ENCODE measurements at regions not wholly inside any gene's neighbourhood (a gene's known extent, or its start where the extent isn't known, plus 50 kb on each side); places are given as distances from the start of the nearest gene placed in this dataset.
"Not testable (repeated sequence)": the region's sequence is repeated elsewhere in the genome, so short reads cannot be mapped to it uniquely, and the experiment has no call there.

DNA sequence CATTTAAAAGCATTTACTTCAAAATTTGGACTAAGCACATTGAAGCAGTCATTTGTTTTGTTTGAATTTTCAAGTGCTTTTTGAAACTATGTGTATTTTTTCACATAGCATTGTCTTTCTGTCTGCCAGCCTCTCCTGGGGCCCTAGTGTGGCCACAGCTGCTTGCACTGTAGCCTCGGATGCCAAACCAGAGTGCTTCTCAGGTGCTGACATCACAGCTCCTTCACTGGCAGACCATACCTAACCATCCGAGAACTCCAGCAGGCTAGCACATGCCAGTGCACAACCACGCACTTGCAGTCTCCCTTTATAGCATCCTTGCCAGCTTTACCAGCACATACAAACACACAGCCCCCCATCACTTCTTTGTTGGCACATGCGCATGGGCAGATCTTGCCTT, 1019.7 kb downstream of the STPG2 start:
- H3K4me3 ChIP-seq (ENCODE audit: low read depth, low read length) = no peak overlapping the region
- TF ChIP-seq CTCF (IDR thresholded peaks at IDR 0.05; ENCODE audit: borderline replicate concordance, insufficient read depth, low read depth, low read length) = no peak

GRCh38 chr4:97132435-97132834, 1010.8 kb downstream of the STPG2 start:
- no peak for TF ChIP-seq CTCF (IDR thresholded peaks at IDR 0.05; ENCODE audit: borderline replicate concordance, insufficient read depth, low read depth, low read length)
- H3K4me3 ChIP-seq (ENCODE audit: low read depth, low read length) = no peak overlapping the region

DNA sequence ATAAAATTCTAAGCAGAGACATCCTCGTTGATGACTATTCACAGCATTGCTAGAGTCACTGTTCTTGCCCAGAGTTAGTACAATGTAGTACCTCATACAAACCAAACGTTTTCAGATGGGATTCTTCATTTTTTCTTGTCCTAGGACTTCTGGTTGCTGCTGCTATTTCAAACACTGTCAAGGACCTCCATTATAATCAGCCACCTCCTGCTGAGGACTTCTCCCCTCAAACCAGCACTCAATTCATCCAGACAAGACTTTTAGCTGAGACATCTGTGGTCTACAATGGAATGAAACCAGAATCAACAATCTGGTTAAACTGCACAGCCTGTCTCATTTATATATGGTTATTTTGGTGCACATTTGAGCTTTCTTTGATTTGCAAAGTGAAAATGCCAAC, 1008.8 kb downstream of the STPG2 start:
- H3K4me3 ChIP-seq (ENCODE audit: low read depth, low read length) = no peak overlapping the region
- no peak for TF ChIP-seq CTCF (IDR thresholded peaks at IDR 0.05; ENCODE audit: borderline replicate concordance, insufficient read depth, low read depth, low read length)

GRCh38 chr4:97139791-97140190, 1003.5 kb downstream of the STPG2 start:
- no peak overlapping the region for H3K4me3 ChIP-seq (ENCODE audit: low read depth, low read length)
- TF ChIP-seq CTCF (IDR thresholded peaks at IDR 0.05; ENCODE audit: borderline replicate concordance, insufficient read depth, low read depth, low read length) = no peak

GRCh38 chr4:97140545-97140944, 1002.7 kb downstream of the STPG2 start:
- H3K4me3 ChIP-seq (ENCODE audit: low read depth, low read length) = no peak overlapping the region
- TF ChIP-seq CTCF (IDR thresholded peaks at IDR 0.05; ENCODE audit: borderline replicate concordance, insufficient read depth, low read depth, low read length) = no peak

- not testable (repeated sequence) for H3K4me3 ChIP-seq (ENCODE audit: low read depth, low read length)
Observed at GRCh38 chr4:97141332-97141731, 1001.9 kb downstream of the STPG2 start.

DNA sequence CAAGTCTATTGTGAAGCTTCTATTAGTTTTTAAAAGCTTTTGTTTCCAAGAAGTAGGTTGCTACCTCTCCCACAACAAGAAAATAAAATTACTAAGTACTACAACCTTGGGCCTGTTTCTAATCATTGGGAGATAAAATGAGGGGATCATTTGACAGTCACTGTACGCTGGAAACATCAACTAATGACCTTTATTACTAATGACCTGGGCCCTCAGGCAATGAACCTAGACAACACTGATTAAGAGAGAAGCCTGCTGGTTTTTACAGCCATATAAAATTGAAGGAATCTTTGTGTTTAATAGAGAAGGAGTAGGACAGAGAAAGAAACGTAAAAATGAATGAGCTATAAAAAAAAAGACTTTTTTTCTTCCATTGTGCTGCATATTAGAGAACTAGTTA, 1000.9 kb downstream of the STPG2 start:
- TF ChIP-seq CTCF (IDR thresholded peaks at IDR 0.05; ENCODE audit: borderline replicate concordance, insufficient read depth, low read depth, low read length) = no peak
- no peak overlapping the region for H3K4me3 ChIP-seq (ENCODE audit: low read depth, low read length)

DNA sequence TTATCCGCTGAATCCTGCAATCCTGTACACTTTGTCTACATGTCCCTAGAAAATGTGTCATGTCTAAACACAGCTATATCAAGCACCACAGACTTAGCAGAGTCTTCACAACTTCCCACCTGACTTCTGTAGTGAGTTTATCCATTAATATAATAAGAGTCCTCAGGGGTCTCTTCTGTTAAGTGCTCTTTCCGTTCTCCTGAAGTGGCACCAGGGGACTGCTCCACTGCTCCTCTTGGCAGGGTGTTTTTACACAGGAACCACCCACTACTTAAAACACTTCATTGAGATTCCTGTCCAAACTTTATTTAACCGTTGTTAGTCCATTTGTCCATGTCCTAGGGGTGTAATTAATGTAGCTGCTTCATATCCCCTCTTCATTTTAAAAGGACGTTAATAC, 1000.4 kb downstream of the STPG2 start:
- no peak overlapping the region for H3K4me3 ChIP-seq (ENCODE audit: low read depth, low read length)
- TF ChIP-seq CTCF (IDR thresholded peaks at IDR 0.05; ENCODE audit: borderline replicate concordance, insufficient read depth, low read depth, low read length) = no peak
